OCI-LY3 (cell line): ENCODE measurements at regions not wholly inside any gene's neighbourhood (a gene's known extent, or its start where the extent isn't known, plus 50 kb on each side); places are given as distances from the start of the nearest gene placed in this dataset.

Source experiments
- EZH2phosphoT487 ChIP-seq: fragments of 200-600 bp; shearing (Covaris generic); IDR thresholded peaks from 2 replicates; pipeline ENCODE4 v1.6.1; 2018; ENCODE audit warnings: antibody characterized with exemption, mixed run types, low read depth
- TF ChIP-seq, protein P1 (sequence below): fragments of 200-600, 300-600 bp; sonication (generic); IDR thresholded peaks from 2 replicates; pipeline ENCODE4 v1.5.1; 2014; ENCODE audit warnings: antibody characterized with exemption, low read length, low read depth

DNA sequence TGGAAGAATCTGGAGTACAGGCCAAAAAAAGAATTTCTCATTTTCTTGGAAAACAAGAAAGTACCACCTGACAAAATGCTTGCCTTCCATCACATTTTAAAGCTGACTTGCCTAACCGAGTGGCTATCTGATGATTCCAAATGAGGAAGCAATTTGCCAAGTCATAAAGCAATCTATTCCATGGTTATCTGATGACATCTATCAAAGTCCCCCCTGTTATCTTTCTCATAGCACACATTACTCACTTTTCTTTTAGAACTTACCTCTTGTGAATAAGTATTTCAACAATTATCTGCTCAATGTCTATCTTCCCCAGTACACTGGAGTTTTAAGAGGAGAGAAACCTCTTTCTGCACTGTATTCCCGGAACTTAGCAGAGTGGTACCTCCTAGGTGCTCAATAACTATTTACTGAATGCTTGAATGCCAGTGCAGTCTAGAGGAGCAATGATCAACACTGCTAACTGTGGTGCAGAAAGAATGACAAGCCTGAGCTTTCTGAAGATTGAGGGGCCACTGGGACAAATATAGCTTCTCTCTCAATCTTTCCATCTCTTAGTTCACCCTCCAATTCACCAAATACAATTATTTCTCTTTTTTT lies 186.3 kb upstream of the ATP11B start:
- TF ChIP-seq, protein P1, sequence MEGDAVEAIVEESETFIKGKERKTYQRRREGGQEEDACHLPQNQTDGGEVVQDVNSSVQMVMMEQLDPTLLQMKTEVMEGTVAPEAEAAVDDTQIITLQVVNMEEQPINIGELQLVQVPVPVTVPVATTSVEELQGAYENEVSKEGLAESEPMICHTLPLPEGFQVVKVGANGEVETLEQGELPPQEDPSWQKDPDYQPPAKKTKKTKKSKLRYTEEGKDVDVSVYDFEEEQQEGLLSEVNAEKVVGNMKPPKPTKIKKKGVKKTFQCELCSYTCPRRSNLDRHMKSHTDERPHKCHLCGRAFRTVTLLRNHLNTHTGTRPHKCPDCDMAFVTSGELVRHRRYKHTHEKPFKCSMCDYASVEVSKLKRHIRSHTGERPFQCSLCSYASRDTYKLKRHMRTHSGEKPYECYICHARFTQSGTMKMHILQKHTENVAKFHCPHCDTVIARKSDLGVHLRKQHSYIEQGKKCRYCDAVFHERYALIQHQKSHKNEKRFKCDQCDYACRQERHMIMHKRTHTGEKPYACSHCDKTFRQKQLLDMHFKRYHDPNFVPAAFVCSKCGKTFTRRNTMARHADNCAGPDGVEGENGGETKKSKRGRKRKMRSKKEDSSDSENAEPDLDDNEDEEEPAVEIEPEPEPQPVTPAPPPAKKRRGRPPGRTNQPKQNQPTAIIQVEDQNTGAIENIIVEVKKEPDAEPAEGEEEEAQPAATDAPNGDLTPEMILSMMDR = no peak
- TF ChIP-seq EZH2phosphoT487 = no peak
